OCI-LY1 (cell line): ENCODE measurements at regions not wholly inside any gene's neighbourhood (a gene's known extent, or its start where the extent isn't known, plus 50 kb on each side); places are given as distances from the start of the nearest gene placed in this dataset.

ENCODE experiments used
- H2AFZ ChIP-seq: fragments of 200-600 bp; sonication (generic), shearing (Covaris generic); 2 replicates; pipeline ENCODE4 v1.6.0; 2014; ENCODE audit warnings: antibody characterized with exemption, mild to moderate bottlenecking, low read length
- H3F3A ChIP-seq: fragments of 200-600 bp; sonication (generic), shearing (Covaris generic); 2 replicates; pipeline ENCODE4 v1.6.0; 2014; ENCODE audit warnings: mild to moderate bottlenecking, antibody characterized with exemption, low read length, moderate library complexity; ENCODE audit not compliant: insufficient read depth
- H3K27ac ChIP-seq: fragments of 200-600 bp; sonication (generic); 2 replicates; pipeline ENCODE4 v1.5.1; 2014; ENCODE audit warnings: low read length, mixed run types, mild to moderate bottlenecking, low read depth; ENCODE audit not compliant: poor library complexity, severe bottlenecking
- H3K27me3 ChIP-seq: fragments of 200-600 bp; sonication (generic); 2 replicates; pipeline ENCODE4 v1.6.0; 2014; ENCODE audit warnings: antibody characterized with exemption, mild to moderate bottlenecking, low read length, moderate library complexity; ENCODE audit not compliant: insufficient read depth
- H3K36me3 ChIP-seq: fragments of 200-600 bp; sonication (generic); 2 replicates; pipeline ENCODE4 v1.6.1; 2014; ENCODE audit warnings: mild to moderate bottlenecking, antibody characterized with exemption, low read length, moderate library complexity, mixed read lengths; ENCODE audit not compliant: insufficient read depth
- H3K4me1 ChIP-seq: fragments of 200-600 bp; sonication (generic); 2 replicates; pipeline ENCODE4 v1.5.1; 2014; ENCODE audit warnings: mild to moderate bottlenecking, low read length, moderate library complexity; ENCODE audit not compliant: insufficient read depth, severe bottlenecking
- H3K4me2 ChIP-seq: fragments of 200-600 bp; sonication (generic), shearing (Covaris generic); 2 replicates; pipeline ENCODE4 v1.6.1; 2014; ENCODE audit warnings: low read length
- H3K4me3 ChIP-seq: fragments of 200-600 bp; sonication (generic); 2 replicates; pipeline ENCODE4 v1.5.1; 2014; ENCODE audit warnings: low read length, low read depth, mild to moderate bottlenecking, mixed read lengths; ENCODE audit not compliant: poor library complexity, severe bottlenecking
- H3K79me2 ChIP-seq: fragments of 200-600 bp; shearing (Covaris generic); 2 replicates; pipeline ENCODE4 v1.6.1; 2016; ENCODE audit warnings: mixed run types, low read length, mixed read lengths; ENCODE audit not compliant: insufficient read depth
- H3K9ac ChIP-seq: fragments of 200-600 bp; sonication (generic), shearing (Covaris generic); 2 replicates; pipeline ENCODE4 v1.6.1; 2014; ENCODE audit warnings: mild to moderate bottlenecking, low read length, mixed read lengths
- H3K9me2 ChIP-seq: fragments of 200-600 bp; sonication (generic), shearing (Covaris generic); 2 replicates; pipeline ENCODE4 v1.6.1; 2014; ENCODE audit warnings: low read depth, mild to moderate bottlenecking, low read length, mixed read lengths
- H3K9me3 ChIP-seq: fragments of 200-600 bp; shearing (Covaris generic); 2 replicates; pipeline ENCODE4 v1.6.1; 2014; ENCODE audit warnings: low read length, mixed read lengths
- H4K20me1 ChIP-seq: fragments of 200-600 bp; sonication (generic), shearing (Covaris generic); 2 replicates; pipeline ENCODE4 v1.6.0; 2016; ENCODE audit warnings: mild to moderate bottlenecking, low read length; ENCODE audit not compliant: insufficient read depth
- CTCF ChIP-seq: fragments of 200-600 bp; sonication (generic), shearing (Covaris generic); IDR thresholded peaks from 2 replicates; pipeline ENCODE4 v1.5.1; 2017; ENCODE audit warnings: mild to moderate bottlenecking, antibody characterized with exemption, low read length, moderate library complexity, mixed read lengths
- EZH2 ChIP-seq: fragments of 200-600 bp; sonication (generic), shearing (Covaris generic); IDR thresholded peaks from 2 replicates; pipeline ENCODE4 v1.8.0; 2017; ENCODE audit warnings: borderline replicate concordance, mixed run types, mild to moderate bottlenecking, antibody characterized with exemption, low read length, moderate library complexity, mixed read lengths

DNA sequence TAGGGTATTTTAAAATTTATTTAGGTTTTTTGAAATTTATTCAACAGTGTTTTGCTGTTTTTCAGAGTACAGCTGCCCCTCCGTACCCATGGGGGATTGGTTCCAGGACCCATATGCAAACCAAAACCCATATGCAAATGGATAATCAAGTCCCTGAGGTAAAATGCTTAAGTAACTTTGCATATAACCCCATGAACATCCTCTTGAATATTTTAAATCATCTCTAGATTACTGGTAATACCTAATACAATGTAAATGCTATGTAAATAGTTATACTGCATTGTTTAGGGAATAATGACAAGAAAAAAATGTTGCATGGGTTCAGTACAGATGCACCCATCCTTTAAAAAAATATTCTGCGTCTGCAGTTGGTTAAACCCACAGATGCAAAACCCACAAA, 547.9 kb upstream of the CDH4 start:
- H3F3A ChIP-seq, result no peaks in the 10 kb centered on the region
- no peak overlapping the region for H2AFZ ChIP-seq
- no peak overlapping the region for H3K4me2 ChIP-seq
- no peaks in the 10 kb centered on the region for H3K4me1 ChIP-seq
- no peaks in the 10 kb centered on the region for H4K20me1 ChIP-seq
- no peak overlapping the region for H3K27ac ChIP-seq
- H3K9me2 ChIP-seq, result no peaks in the 10 kb centered on the region
- TF ChIP-seq CTCF (no peak), EZH2 (no peak)
- no peaks in the 10 kb centered on the region for H3K79me2 ChIP-seq
- H3K4me3 ChIP-seq, result no peak overlapping the region
- H3K9me3 ChIP-seq, result no peaks in the 10 kb centered on the region
- H3K36me3 ChIP-seq, result no peaks in the 10 kb centered on the region
- H3K27me3 ChIP-seq, result no peaks in the 10 kb centered on the region
- H3K9ac ChIP-seq, result no peak overlapping the region

GRCh38 chr20:60713396-60713795, 538.7 kb upstream of the CDH4 start:
- no peaks in the 10 kb centered on the region for H3K36me3 ChIP-seq
- no peaks in the 10 kb centered on the region for H3K4me1 ChIP-seq
- no peaks in the 10 kb centered on the region for H3K79me2 ChIP-seq
- no peaks in the 10 kb centered on the region for H3K9me2 ChIP-seq
- no peak overlapping the region for H3K4me3 ChIP-seq
- H4K20me1 ChIP-seq, result no peaks in the 10 kb centered on the region
- H2AFZ ChIP-seq, result no peak overlapping the region
- no peaks in the 10 kb centered on the region for H3K9me3 ChIP-seq
- H3K9ac ChIP-seq, result no peak overlapping the region
- H3K4me2 ChIP-seq, result no peak overlapping the region
- TF ChIP-seq CTCF (no peak), EZH2 (no peak)
- H3K27me3 ChIP-seq, result no peaks in the 10 kb centered on the region
- H3K27ac ChIP-seq, result no peak overlapping the region
- H3F3A ChIP-seq, result no peaks in the 10 kb centered on the region

- no peaks in the 10 kb centered on the region for H3K4me1 ChIP-seq
- H3K9me3 ChIP-seq, result no peaks in the 10 kb centered on the region
- H3K79me2 ChIP-seq, result no peaks in the 10 kb centered on the region
- H3K27ac ChIP-seq, result no peak overlapping the region
- no peaks in the 10 kb centered on the region for H3K36me3 ChIP-seq
- H4K20me1 ChIP-seq, result no peaks in the 10 kb centered on the region
- no peak overlapping the region for H3K4me2 ChIP-seq
- H3K4me3 ChIP-seq, result no peak overlapping the region
- no peaks in the 10 kb centered on the region for H3K9me2 ChIP-seq
- H3K9ac ChIP-seq, result no peak overlapping the region
- TF ChIP-seq CTCF, result no peak
- TF ChIP-seq EZH2, result no peak
- H2AFZ ChIP-seq, result no peak overlapping the region
- no peaks in the 10 kb centered on the region for H3K27me3 ChIP-seq
- no peaks in the 10 kb centered on the region for H3F3A ChIP-seq
These were observed 536.9 kb upstream of the CDH4 start for GRCh38 chr20:60715172-60715571.
